ENCODE measurements at regions not wholly inside any gene's neighbourhood (a gene's known extent, or its start where the extent isn't known, plus 50 kb on each side); places are given as distances from the start of the nearest gene placed in this dataset.

DNA sequence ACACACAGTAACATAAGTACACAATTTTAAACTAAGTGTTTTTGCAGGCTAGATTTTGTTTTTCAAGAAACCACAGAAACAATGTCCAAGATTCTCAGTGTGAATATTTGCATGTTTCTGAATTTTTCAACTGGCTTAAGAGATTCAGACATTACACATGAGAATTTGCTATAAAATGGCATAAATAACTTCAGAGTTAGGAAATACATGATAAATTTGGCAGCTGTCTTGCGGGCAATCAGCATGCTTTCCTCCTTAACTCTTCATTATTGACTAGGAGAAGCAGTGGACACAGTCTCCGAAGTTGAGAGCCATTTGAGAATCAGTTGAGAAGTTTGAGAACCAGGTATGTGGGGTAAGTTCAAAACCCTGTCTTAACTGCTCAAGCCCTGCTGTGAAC lies 625.6 kb upstream of the SGO1 start:
- H3K4me2 ChIP-seq, result no peak overlapping the region
- H3K79me2 ChIP-seq (replicated peaks; ENCODE audit: insufficient read depth), result no peaks in the 10 kb centered on the region
- Mint-ChIP-seq H3K27me3 (ENCODE audit: insufficient read depth, low read depth, poor library complexity) (no peaks in the 10 kb centered on the region), H3K4me1 (no peaks in the 10 kb centered on the region), H3K36me3 (ENCODE audit: low read depth) (no peaks in the 10 kb centered on the region), H3K9me3 (no peaks in the 10 kb centered on the region), H3K4me3 (no peak overlapping the region), H3K27ac (peak overlapping the region; percentile 80; the same call in 1 of the 2 replicates)
- no peak for ATAC-seq
- DNase-seq (ENCODE audit: low spot score), result no peak
- no peak overlapping the region for H2AFZ ChIP-seq
- 0 out of 2 replicates have a peak, but pooled peaks cover 4% of the 10 kb centered on the region for H3K4me1 ChIP-seq (ENCODE audit: insufficient read depth)
- no peak overlapping the region for H3K4me3 ChIP-seq
- TF ChIP-seq JUNB (IDR thresholded peaks at IDR 0.05; ENCODE audit: unreplicated experiment) (no peak), EZH2 (IDR thresholded peaks at IDR 0.05; ENCODE audit: low read depth, unreplicated experiment) (no peak), ZNF331 (CRISPR knock-in tag; IDR thresholded peaks at IDR 0.05; ENCODE audit: low read depth) (no peak), CREB1 (CRISPR knock-in tag; IDR thresholded peaks at IDR 0.05; ENCODE audit: low read depth) (no peak)
- no peaks in the 10 kb centered on the region for H3F3A ChIP-seq (replicated peaks; ENCODE audit: low read depth)
- H3K9me2 ChIP-seq (ENCODE audit: insufficient read depth), result no peaks in the 10 kb centered on the region
- no peaks in the 10 kb centered on the region for H3K36me3 ChIP-seq (ENCODE audit: insufficient read depth)
- H3K27ac ChIP-seq (ENCODE audit: low read depth), result no peak overlapping the region
- no peaks in the 10 kb centered on the region for H3K27me3 ChIP-seq (ENCODE audit: insufficient read depth)
- H4K20me1 ChIP-seq (replicated peaks; ENCODE audit: insufficient read depth), result no peaks in the 10 kb centered on the region

DNA sequence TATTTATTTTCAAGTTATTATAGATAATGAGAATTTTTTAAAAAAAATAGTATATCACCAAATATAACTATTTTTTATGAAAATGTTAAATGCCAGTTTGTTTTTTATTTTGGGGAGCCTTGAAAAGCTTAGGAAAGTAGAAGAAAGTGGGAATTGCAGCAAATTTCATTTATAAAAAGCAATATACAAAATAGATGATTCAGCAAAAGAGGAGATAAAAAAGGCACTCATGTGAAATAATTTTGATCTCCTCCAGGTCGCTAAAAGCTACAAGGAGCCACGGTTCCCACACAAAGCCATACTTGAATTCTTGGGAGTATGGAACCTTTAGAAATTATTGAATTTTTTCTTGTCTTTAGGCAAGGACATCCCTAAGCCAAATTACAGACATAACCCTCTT lies 625.0 kb upstream of the SGO1 start:
- H3K9me2 ChIP-seq (ENCODE audit: insufficient read depth), result no peaks in the 10 kb centered on the region
- H3K27me3 ChIP-seq (ENCODE audit: insufficient read depth), result no peaks in the 10 kb centered on the region
- no peak for ATAC-seq
- Mint-ChIP-seq H3K27me3 (ENCODE audit: insufficient read depth, low read depth, poor library complexity) (no peaks in the 10 kb centered on the region), H3K36me3 (ENCODE audit: low read depth) (no peaks in the 10 kb centered on the region), H3K4me3 (no peak overlapping the region), H3K9me3 (no peaks in the 10 kb centered on the region), H3K4me1 (no peaks in the 10 kb centered on the region; the same call in 2 of the 3 replicates), H3K27ac (no peak overlapping the region)
- no peaks in the 10 kb centered on the region for H3K36me3 ChIP-seq (ENCODE audit: insufficient read depth)
- H3K79me2 ChIP-seq (replicated peaks; ENCODE audit: insufficient read depth), result no peaks in the 10 kb centered on the region
- no peaks in the 10 kb centered on the region for H3F3A ChIP-seq (replicated peaks; ENCODE audit: low read depth)
- no peak for DNase-seq (ENCODE audit: low spot score)
- no peaks in the 10 kb centered on the region for H4K20me1 ChIP-seq (replicated peaks; ENCODE audit: insufficient read depth)
- peaks cover 10% of the 10 kb centered on the region; the same call in 1 of the 2 replicates for H3K4me1 ChIP-seq (ENCODE audit: insufficient read depth)
- no peak overlapping the region for H3K4me2 ChIP-seq
- H3K4me3 ChIP-seq, result no peak overlapping the region
- H2AFZ ChIP-seq, result no peak overlapping the region
- no peak overlapping the region for H3K27ac ChIP-seq (ENCODE audit: low read depth)
- TF ChIP-seq EZH2phosphoT487 (IDR thresholded peaks at IDR 0.05; ENCODE audit: unreplicated experiment) (no peak), NANOG (IDR thresholded peaks at IDR 0.05; ENCODE audit: borderline replicate concordance) (no peak), ZNF114 (CRISPR knock-in tag; IDR thresholded peaks at IDR 0.05) (no peak), EZH2 (IDR thresholded peaks at IDR 0.05; ENCODE audit: low read depth, unreplicated experiment) (no peak), ZNF331 (CRISPR knock-in tag; IDR thresholded peaks at IDR 0.05; ENCODE audit: low read depth) (no peak), JUNB (IDR thresholded peaks at IDR 0.05; ENCODE audit: unreplicated experiment) (no peak), POLR2AphosphoS5 (IDR thresholded peaks at IDR 0.05; ENCODE audit: low read depth) (no peak), STAT1 (IDR thresholded peaks at IDR 0.05; ENCODE audit: unreplicated experiment) (no peak), CREB1 (CRISPR knock-in tag; IDR thresholded peaks at IDR 0.05; ENCODE audit: low read depth) (no peak)
- TF ChIP-seq, protein P1, sequence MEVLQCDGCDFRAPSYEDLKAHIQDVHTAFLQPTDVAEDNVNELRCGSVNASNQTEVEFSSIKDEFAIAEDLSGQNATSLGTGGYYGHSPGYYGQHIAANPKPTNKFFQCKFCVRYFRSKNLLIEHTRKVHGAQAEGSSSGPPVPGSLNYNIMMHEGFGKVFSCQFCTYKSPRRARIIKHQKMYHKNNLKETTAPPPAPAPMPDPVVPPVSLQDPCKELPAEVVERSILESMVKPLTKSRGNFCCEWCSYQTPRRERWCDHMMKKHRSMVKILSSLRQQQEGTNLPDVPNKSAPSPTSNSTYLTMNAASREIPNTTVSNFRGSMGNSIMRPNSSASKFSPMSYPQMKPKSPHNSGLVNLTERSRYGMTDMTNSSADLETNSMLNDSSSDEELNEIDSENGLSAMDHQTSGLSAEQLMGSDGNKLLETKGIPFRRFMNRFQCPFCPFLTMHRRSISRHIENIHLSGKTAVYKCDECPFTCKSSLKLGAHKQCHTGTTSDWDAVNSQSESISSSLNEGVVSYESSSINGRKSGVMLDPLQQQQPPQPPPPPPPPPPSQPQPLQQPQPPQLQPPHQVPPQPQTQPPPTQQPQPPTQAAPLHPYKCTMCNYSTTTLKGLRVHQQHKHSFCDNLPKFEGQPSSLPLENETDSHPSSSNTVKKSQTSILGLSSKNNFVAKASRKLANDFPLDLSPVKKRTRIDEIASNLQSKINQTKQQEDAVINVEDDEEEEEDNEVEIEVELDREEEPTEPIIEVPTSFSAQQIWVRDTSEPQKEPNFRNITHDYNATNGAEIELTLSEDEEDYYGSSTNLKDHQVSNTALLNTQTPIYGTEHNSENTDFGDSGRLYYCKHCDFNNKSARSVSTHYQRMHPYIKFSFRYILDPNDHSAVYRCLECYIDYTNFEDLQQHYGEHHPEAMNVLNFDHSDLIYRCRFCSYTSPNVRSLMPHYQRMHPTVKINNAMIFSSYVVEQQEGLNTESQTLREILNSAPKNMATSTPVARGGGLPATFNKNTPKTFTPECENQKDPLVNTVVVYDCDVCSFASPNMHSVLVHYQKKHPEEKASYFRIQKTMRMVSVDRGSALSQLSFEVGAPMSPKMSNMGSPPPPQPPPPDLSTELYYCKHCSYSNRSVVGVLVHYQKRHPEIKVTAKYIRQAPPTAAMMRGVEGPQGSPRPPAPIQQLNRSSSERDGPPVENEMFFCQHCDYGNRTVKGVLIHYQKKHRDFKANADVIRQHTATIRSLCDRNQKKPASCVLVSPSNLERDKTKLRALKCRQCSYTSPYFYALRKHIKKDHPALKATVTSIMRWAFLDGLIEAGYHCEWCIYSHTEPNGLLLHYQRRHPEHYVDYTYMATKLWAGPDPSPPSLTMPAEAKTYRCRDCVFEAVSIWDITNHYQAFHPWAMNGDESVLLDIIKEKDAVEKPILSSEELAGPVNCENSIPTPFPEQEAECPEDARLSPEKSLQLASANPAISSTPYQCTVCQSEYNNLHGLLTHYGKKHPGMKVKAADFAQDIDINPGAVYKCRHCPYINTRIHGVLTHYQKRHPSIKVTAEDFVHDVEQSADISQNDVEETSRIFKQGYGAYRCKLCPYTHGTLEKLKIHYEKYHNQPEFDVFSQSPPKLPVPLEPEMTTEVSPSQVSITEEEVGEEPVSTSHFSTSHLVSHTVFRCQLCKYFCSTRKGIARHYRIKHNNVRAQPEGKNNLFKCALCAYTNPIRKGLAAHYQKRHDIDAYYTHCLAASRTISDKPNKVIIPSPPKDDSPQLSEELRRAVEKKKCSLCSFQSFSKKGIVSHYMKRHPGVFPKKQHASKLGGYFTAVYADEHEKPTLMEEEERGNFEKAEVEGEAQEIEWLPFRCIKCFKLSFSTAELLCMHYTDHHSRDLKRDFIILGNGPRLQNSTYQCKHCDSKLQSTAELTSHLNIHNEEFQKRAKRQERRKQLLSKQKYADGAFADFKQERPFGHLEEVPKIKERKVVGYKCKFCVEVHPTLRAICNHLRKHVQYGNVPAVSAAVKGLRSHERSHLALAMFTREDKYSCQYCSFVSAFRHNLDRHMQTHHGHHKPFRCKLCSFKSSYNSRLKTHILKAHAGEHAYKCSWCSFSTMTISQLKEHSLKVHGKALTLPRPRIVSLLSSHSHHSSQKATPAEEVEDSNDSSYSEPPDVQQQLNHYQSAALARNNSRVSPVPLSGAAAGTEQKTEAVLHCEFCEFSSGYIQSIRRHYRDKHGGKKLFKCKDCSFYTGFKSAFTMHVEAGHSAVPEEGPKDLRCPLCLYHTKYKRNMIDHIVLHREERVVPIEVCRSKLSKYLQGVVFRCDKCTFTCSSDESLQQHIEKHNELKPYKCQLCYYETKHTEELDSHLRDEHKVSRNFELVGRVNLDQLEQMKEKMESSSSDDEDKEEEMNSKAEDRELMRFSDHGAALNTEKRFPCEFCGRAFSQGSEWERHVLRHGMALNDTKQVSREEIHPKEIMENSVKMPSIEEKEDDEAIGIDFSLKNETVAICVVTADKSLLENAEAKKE (CRISPR knock-in tag; IDR thresholded peaks at IDR 0.05), result no peak
- TF ChIP-seq, protein P2, sequence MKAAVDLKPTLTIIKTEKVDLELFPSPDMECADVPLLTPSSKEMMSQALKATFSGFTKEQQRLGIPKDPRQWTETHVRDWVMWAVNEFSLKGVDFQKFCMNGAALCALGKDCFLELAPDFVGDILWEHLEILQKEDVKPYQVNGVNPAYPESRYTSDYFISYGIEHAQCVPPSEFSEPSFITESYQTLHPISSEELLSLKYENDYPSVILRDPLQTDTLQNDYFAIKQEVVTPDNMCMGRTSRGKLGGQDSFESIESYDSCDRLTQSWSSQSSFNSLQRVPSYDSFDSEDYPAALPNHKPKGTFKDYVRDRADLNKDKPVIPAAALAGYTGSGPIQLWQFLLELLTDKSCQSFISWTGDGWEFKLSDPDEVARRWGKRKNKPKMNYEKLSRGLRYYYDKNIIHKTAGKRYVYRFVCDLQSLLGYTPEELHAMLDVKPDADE (IDR thresholded peaks at IDR 0.05), result no peak
- TF ChIP-seq, protein P3, sequence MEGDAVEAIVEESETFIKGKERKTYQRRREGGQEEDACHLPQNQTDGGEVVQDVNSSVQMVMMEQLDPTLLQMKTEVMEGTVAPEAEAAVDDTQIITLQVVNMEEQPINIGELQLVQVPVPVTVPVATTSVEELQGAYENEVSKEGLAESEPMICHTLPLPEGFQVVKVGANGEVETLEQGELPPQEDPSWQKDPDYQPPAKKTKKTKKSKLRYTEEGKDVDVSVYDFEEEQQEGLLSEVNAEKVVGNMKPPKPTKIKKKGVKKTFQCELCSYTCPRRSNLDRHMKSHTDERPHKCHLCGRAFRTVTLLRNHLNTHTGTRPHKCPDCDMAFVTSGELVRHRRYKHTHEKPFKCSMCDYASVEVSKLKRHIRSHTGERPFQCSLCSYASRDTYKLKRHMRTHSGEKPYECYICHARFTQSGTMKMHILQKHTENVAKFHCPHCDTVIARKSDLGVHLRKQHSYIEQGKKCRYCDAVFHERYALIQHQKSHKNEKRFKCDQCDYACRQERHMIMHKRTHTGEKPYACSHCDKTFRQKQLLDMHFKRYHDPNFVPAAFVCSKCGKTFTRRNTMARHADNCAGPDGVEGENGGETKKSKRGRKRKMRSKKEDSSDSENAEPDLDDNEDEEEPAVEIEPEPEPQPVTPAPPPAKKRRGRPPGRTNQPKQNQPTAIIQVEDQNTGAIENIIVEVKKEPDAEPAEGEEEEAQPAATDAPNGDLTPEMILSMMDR (conservative IDR thresholded peaks at IDR 0.05; ENCODE audit: low read depth in 2 of 2), result no peak
